ENCODE measurements at regions not wholly inside any gene's neighbourhood (a gene's known extent, or its start where the extent isn't known, plus 50 kb on each side); places are given as distances from the start of the nearest gene placed in this dataset.

DNA sequence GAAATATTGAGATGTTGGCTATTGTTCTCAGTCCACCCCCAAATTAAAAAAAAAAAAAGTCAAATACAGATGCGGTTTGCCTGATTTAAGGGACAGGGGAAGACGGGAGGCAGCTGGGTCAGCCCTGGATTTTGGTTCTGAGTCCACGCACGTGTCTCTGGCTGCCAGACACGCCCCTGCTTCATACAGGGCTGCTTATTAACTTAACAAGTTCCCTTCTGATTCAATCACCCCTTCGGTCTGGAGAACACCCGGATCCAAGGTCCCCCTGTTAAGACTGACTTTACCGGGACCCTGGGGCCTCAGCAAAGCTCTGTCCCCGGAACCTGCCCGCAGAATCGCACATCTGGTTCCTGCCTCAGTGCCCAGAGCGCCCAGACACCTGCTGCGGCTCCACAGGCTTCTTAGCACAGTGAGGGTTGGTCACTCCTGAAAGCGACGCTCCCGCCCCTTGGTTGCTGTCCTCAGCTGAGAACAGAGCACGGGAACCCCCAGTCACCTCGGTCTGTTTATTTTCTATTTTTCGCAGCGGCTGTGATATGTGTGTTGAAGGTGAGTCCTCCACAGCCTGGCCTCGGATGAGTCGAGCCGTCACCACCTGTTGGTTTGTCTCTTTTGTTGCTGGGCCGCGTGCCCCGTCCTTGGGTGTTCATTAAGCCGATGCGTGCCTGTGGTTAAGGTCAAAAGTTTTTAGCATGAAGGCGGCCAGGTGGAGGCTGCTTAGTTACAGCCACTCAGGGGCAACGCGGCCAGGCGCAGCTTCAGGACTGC is 57.2 kb downstream of the RTP5 start:
- TF ChIP-seq NFIC (IDR thresholded peaks at IDR 0.05) (no peak), EP300 (IDR thresholded peaks at IDR 0.05; ENCODE audit: borderline replicate concordance) (no peak), CEBPB (IDR thresholded peaks at IDR 0.05) (no peak), CREB1 (IDR thresholded peaks at IDR 0.05; ENCODE audit: low read depth) (no peak), TAF1 (IDR thresholded peaks at IDR 0.05; ENCODE audit: low read depth) (no peak), RAD21 (IDR thresholded peaks at IDR 0.05; ENCODE audit: low read depth) (no peak), YY1 (IDR thresholded peaks at IDR 0.05; ENCODE audit: low read depth) (no peak), ZBTB7A (IDR thresholded peaks at IDR 0.05; ENCODE audit: low read depth) (no peak), FOXM1 (IDR thresholded peaks at IDR 0.05; ENCODE audit: borderline replicate concordance, low read depth) (no peak), TEAD4 (IDR thresholded peaks at IDR 0.05) (no peak), TCF12 (IDR thresholded peaks at IDR 0.05; ENCODE audit: low read depth) (no peak)
- TF ChIP-seq, protein P1, sequence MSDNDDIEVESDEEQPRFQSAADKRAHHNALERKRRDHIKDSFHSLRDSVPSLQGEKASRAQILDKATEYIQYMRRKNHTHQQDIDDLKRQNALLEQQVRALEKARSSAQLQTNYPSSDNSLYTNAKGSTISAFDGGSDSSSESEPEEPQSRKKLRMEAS (IDR thresholded peaks at IDR 0.05) = no peak
- TF ChIP-seq, protein P2, sequence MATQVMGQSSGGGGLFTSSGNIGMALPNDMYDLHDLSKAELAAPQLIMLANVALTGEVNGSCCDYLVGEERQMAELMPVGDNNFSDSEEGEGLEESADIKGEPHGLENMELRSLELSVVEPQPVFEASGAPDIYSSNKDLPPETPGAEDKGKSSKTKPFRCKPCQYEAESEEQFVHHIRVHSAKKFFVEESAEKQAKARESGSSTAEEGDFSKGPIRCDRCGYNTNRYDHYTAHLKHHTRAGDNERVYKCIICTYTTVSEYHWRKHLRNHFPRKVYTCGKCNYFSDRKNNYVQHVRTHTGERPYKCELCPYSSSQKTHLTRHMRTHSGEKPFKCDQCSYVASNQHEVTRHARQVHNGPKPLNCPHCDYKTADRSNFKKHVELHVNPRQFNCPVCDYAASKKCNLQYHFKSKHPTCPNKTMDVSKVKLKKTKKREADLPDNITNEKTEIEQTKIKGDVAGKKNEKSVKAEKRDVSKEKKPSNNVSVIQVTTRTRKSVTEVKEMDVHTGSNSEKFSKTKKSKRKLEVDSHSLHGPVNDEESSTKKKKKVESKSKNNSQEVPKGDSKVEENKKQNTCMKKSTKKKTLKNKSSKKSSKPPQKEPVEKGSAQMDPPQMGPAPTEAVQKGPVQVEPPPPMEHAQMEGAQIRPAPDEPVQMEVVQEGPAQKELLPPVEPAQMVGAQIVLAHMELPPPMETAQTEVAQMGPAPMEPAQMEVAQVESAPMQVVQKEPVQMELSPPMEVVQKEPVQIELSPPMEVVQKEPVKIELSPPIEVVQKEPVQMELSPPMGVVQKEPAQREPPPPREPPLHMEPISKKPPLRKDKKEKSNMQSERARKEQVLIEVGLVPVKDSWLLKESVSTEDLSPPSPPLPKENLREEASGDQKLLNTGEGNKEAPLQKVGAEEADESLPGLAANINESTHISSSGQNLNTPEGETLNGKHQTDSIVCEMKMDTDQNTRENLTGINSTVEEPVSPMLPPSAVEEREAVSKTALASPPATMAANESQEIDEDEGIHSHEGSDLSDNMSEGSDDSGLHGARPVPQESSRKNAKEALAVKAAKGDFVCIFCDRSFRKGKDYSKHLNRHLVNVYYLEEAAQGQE (IDR thresholded peaks at IDR 0.05; ENCODE audit: low read depth) = no peak
- TF ChIP-seq, protein P3, sequence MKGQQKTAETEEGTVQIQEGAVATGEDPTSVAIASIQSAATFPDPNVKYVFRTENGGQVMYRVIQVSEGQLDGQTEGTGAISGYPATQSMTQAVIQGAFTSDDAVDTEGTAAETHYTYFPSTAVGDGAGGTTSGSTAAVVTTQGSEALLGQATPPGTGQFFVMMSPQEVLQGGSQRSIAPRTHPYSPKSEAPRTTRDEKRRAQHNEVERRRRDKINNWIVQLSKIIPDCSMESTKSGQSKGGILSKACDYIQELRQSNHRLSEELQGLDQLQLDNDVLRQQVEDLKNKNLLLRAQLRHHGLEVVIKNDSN (IDR thresholded peaks at IDR 0.05) = no peak

DNA sequence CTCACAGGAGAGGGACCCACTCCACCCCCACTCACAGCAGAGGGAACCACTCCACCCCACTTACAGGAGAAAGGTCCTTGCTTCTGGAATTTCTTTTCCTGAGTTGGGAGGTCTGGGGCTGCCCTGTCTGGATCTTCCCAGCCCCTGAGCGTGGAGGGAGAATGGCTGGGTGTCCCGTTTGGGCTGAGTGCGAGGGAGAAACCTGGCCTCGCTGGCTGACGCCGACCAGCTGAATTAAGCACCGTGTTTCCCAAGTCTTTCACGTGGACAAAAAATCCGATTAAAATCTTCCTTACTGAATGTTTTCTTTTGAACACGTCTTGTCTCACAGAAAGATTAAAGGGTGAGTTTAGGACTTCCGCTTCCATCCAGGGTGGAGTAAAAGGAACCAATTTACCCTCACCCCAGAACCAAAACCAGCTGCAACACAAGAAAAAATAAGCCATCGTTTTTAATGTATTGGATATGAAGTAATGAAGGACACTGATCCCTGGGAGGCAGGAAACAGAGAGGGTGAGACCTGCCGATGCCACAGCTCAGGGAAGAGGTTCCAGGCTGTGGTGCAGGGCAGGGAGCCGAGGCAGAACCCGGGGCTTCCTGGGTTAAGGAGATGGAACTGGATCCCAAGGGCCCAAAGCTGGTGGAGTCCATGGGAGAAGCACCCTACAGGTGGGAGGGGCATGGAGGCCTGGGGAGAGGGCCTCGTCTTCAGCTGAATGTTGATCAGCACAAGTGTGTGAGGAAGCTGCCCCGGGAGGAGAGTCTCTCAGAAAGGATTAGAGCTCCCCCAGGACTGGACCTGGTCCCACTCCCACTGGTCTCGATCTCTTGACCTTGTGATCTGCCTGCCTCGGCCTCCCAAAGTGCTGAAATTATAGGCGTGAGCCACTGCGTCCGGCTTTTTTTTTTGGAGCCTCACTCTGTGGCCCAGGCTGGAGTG is 60.3 kb downstream of the RTP5 start:
- TF ChIP-seq RAD21 (IDR thresholded peaks at IDR 0.05; ENCODE audit: low read depth) = no peak
- TF ChIP-seq CEBPB (IDR thresholded peaks at IDR 0.05) = no peak
- TF ChIP-seq EP300 (IDR thresholded peaks at IDR 0.05; ENCODE audit: borderline replicate concordance) = no peak
- TF ChIP-seq, protein P2 (IDR thresholded peaks at IDR 0.05; ENCODE audit: low read depth) = no peak
- TF ChIP-seq YY1 (IDR thresholded peaks at IDR 0.05; ENCODE audit: low read depth) = no peak
- TF ChIP-seq, protein P1 (IDR thresholded peaks at IDR 0.05) = no peak
- no peak for TF ChIP-seq TCF12 (IDR thresholded peaks at IDR 0.05; ENCODE audit: low read depth)
- no peak for TF ChIP-seq EGR1 (IDR thresholded peaks at IDR 0.05)
- TF ChIP-seq, protein P3 (IDR thresholded peaks at IDR 0.05) = no peak
- TF ChIP-seq FOXM1 (IDR thresholded peaks at IDR 0.05; ENCODE audit: borderline replicate concordance, low read depth) = no peak
- no peak for TF ChIP-seq TAF1 (IDR thresholded peaks at IDR 0.05; ENCODE audit: low read depth)
- no peak for TF ChIP-seq ZBTB7A (IDR thresholded peaks at IDR 0.05; ENCODE audit: low read depth)
- TF ChIP-seq CREB1 (IDR thresholded peaks at IDR 0.05; ENCODE audit: low read depth) = no peak
- TF ChIP-seq TEAD4 (IDR thresholded peaks at IDR 0.05) = no peak
- no peak for TF ChIP-seq NFIC (IDR thresholded peaks at IDR 0.05)

DNA sequence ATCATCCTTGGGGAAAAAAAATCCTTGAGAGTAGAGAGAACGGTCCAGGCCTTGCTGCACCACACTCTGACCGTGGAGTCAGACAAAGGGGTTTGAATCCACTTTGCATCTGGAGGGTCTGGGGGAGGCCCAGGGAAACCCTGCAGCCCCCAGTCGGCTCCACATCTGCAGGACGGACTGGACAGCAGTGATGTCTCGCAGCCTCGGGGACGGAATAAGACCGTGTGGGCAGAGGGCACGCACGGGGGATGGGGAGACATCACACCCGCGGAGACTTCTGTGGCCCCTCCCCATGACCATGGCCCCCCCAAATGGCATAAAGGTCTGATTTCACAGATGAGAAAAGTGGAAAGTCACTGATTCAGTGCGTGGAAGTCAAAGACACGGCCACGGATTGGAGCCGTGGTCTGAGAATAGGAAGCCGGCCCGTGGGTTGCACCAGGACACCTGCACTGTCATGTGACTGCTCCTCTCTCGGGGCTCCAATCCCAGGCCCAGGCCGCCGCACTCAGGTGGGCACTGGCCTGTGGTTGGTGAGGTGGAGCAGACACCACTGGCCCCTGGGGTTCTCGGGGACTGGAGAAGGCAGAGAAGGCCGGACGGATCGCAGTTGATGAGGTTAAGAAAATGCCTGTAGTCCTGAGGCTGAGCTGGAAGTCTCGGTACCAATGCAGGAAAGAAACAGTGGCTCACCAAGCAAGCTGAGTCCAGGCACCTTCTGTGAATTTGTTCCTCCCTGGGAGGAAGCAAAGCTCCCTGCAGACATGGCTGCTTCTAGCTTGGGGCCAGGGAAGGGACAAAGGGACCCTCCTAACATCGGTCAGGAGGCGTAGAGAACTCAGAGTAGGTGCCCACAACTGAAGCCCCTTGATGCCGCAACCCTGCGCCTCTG is 61.8 kb downstream of the RTP5 start:
- TF ChIP-seq TEAD4 (IDR thresholded peaks at IDR 0.05) = no peak
- TF ChIP-seq, protein P3 (IDR thresholded peaks at IDR 0.05) = no peak
- no peak for TF ChIP-seq TCF12 (IDR thresholded peaks at IDR 0.05; ENCODE audit: low read depth)
- TF ChIP-seq, protein P1 (IDR thresholded peaks at IDR 0.05) = no peak
- TF ChIP-seq EP300 (IDR thresholded peaks at IDR 0.05; ENCODE audit: borderline replicate concordance) = no peak
- TF ChIP-seq FOXM1 (IDR thresholded peaks at IDR 0.05; ENCODE audit: borderline replicate concordance, low read depth) = no peak
- no peak for TF ChIP-seq RAD21 (IDR thresholded peaks at IDR 0.05; ENCODE audit: low read depth)
- TF ChIP-seq NFIC (IDR thresholded peaks at IDR 0.05) = no peak
- no peak for TF ChIP-seq CEBPB (IDR thresholded peaks at IDR 0.05)
- no peak for TF ChIP-seq YY1 (IDR thresholded peaks at IDR 0.05; ENCODE audit: low read depth)
- no peak for TF ChIP-seq ZBTB7A (IDR thresholded peaks at IDR 0.05; ENCODE audit: low read depth)
- TF ChIP-seq EGR1 (IDR thresholded peaks at IDR 0.05) = no peak
- TF ChIP-seq TAF1 (IDR thresholded peaks at IDR 0.05; ENCODE audit: low read depth) = no peak
- TF ChIP-seq, protein P2 (IDR thresholded peaks at IDR 0.05; ENCODE audit: low read depth) = no peak
- no peak for TF ChIP-seq CREB1 (IDR thresholded peaks at IDR 0.05; ENCODE audit: low read depth)

Measured in Ishikawa (cell line).